CD4-positive, alpha-beta T cell treated with Interleukin-17A for 1 hour (primary cell): ENCODE measurements at regions not wholly inside any gene's neighbourhood (a gene's known extent, or its start where the extent isn't known, plus 50 kb on each side); places are given as distances from the start of the nearest gene placed in this dataset.

Experiments used
- DNase-seq: peaks from one replicate; pipeline ENCODE4 v3.0.0-alpha.2; 2020

GRCh38 chr1:36605942-36606640, 123.4 kb upstream of the CSF3R start:
- no peak for DNase-seq

DNA sequence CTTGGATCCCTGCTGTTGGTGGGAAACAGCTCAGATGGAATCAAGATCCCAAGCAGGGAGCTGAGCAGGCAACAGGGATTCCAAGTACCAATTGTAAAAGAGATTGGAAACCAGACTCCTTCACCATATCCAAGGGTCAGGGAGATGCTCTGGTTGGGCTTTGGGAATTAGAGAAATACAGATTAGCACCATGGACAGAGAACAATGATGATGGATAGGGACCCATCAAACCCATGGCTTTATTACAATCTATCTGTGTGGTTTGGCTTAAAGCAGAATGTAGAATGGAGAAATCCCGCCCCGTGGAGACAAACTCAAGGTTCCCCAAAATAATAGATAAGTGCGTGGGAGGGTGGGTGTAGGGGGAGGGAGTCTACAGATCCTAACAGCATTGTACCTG, 120.7 kb upstream of the CSF3R start:
- DNase-seq = no peak

GRCh38 chr1:36602184-36602583, 119.5 kb upstream of the CSF3R start:
- no peak for DNase-seq

GRCh38 chr1:36599828-36600227, 117.1 kb upstream of the CSF3R start:
- no peak for DNase-seq

GRCh38 chr1:36597514-36597913, 114.8 kb upstream of the CSF3R start:
- no peak for DNase-seq

DNA sequence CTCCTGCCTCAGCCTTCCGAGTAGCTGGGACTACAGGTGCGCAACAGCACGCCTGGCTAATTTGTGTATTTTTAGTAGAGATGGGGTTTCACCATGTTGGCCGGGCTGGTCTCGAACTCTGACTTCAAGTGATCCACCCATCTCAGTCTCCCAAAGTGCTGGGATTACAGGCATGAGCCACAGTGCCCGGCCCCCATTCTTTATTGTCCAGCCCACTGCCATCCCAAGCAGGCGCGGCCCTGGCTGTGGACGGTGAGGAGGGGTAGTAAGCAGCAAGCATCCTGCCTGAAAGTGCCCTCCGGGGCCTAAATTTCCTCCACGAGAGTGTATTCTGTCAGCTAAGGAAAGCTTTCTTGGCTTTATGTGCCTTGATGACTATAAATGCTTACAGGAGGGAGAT, 113.2 kb upstream of the CSF3R start:
- DNase-seq = no peak

DNA sequence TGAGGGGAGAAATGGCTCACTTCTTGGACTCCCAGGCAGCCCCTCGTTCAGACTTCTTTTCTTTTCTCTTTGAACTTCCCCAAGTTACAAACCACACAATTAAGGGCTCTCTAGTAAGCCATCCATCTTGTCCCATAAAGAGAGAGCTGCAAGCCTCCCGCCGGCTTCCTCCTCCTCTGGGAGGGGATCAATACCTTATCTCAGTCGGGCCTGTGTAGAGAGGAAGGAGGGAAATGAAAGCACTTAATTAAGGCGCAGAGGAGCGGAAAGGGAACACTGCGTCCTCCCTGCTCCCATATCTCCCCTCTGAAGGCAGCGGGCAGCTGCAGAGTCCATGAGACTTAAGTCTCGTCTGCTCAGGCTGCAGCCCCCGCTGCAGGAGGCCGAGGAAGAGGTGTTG, 112.6 kb upstream of the CSF3R start:
- no peak for DNase-seq

DNA sequence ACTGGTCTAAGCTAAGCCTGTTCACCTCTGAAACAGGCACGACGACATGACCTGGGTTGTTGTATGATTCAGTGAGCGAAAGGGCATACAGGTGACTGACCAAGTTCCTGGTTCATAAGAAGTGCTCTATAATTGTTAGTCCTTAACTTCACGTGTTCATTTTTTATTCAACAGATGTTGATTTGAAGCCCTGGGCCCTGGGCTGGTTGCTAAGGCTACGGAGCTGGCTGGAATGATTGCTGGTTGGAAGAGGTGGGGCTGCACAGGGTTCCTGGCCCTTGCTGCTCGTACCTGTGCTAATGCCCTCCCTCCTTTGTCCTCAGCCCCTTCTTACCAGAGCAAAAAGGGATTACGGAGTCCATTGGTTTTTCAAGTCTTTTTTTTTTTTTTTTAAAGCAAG, 111.3 kb upstream of the CSF3R start:
- DNase-seq = no peak

DNA sequence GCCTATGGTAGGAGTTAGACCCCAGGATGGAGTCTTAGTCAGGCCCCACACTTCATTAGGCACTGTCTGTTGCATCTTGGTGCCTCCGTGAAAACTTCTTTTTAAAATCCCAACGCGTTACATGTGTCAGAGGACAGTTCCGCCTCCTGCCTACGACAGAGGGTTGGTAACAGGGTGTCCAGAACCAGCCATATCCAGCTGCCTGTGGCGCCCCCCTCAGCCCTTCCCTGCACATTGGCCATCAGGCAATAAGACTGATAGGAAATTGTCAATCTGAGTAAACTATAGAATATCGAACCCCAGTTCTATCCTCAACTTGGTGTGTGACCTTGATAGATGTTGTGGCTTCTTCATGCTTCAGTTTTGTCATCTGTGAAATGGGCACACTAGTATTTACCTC, 108.6 kb upstream of the CSF3R start:
- DNase-seq = no peak

DNA sequence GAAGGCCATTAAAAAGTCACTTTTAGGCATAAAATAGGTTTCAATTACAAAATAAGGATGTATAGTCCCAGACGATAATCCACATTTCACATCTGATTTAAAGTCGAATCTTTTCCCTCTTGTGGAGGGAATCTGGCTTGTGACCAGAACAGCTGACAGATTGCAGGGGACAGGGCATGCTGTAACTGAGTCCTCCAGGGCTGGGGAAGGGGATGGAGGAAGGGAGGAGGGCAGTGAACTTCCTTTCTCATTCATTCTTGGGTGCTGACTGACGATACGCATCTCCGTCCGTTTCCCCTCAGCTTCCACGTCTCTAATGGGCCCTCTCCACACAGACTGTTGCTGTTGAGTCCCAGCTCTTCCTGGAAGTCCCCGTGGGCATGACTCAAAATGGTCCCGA, 108.1 kb upstream of the CSF3R start:
- DNase-seq = no peak

DNA sequence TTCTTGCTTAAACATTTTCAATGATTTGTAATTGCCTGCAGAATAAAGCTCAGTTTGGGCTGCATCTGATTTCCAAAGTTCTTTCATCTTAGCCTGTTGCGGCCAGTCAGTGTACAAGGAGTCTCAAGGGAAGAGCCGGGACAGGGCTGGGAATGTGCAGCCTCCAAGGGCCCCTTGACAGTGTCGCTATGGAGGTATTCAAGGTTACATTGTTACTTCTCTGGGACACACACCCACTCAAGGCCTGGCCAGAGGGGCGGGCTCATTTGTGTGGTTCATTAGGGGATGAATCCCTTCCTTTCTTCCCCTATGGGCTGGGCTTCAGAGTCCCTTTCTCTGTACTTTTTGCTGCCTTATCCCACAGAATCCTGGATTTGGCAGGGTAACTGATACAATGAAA, 107.6 kb upstream of the CSF3R start:
- no peak for DNase-seq

GRCh38 chr1:36588972-36589371, 106.3 kb upstream of the CSF3R start:
- no peak for DNase-seq

- no peak for DNase-seq
Observed at GRCh38 chr1:36585569-36586548, 103.1 kb upstream of the CSF3R start.

DNA sequence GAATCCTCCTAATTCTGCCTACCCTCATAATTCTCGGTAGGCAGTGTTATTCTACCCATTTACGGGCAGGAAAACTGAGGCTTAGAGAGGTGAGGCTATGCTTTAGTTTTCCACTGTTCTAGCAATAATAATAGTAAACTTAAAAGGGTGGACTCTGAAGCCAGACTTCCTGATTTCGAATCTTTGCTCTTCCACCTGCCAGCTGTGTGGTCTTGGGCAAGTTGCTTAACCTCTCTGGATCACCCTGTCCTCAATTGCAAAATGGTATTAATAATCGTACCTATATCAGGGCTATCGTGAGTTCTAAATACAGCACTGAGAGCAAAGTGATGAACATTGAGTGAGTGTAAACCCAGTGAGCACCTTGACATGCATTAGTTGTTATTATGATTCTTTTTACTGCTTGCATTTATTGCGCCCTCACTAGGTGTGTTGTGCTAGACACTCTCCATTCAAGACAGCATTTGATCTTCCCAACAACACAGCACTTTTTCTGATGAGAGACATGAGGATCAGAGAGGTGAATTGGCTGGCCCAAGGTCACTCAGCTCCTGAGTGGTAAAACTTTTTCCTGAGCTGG, 102.3 kb upstream of the CSF3R start:
- DNase-seq = no peak

DNA sequence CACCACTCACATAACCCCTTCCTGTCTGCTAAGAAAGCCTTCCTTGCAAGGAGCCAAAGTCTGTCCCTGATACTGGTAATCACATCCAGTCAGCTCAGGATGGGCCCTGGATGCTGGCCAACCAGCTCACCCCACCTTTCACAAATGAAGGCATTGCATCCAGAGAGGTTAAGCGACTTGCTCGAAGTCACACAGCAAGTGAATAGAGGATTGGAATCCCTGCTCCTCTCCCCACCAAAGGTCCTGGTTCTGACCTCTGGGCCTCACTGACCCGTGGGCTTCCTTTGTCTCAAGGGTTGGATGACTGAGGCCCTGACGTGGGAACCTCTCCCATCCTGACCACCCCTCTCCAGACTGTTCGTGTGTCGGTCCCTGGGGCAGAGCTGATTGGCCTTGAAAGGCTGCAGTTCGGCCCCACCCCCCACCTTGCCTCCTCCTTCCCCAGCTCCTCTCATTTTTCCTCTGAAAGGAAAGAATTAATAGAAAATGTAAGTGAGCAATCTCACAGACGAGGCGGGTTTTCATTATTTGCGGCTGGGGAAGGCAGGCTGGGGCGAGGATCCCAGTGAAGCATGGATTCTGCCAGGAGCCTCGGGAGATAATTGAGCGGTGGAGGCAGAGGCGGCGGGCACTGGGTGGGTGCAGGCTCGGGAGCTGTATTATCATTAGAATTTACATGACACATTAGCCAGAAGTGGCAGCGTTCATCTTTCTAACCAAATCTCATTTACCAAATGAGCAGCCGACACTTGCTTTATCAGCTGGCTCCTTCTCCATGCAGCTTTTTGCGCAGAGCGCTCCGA, 101.5 kb upstream of the CSF3R start:
- DNase-seq = no peak

GRCh38 chr1:36583080-36583479, 100.4 kb upstream of the CSF3R start:
- DNase-seq = no peak

- DNase-seq = no peak
Observed at GRCh38 chr1:36582066-36582755, 99.5 kb upstream of the CSF3R start.

- DNase-seq = no peak
Observed at GRCh38 chr1:36580524-36580923, 97.8 kb upstream of the CSF3R start.

DNA sequence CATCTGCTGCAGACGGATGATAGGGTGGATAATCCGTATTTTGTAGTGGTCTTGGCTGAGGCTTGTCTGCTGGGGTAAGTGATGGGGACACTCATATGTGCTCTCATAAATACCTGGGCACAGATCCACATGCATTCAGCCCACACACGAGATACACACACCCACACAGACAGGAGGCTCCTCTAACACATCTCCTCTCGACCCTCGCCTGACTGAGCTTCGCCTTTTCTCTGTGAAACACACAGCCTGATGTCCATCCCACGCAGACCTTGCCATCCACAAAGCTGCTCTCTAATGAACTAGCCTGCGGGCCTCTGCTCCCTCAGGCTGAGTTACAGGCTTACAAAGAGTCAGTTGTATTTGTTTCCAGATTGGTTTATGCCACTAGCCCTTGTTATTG, 96.3 kb upstream of the CSF3R start:
- no peak for DNase-seq

GRCh38 chr1:36576551-36577110, 93.9 kb upstream of the CSF3R start:
- DNase-seq = no peak

- peak; percentile 35 for DNase-seq
Observed at GRCh38 chr1:36576118-36576517, 93.4 kb upstream of the CSF3R start.

- DNase-seq = no peak
Observed at GRCh38 chr1:36573445-36573844, 90.7 kb upstream of the CSF3R start.
